PFSK-1 (cell line): ENCODE measurements at regions not wholly inside any gene's neighbourhood (a gene's known extent, or its start where the extent isn't known, plus 50 kb on each side); places are given as distances from the start of the nearest gene placed in this dataset.

Experiments
- FOXP2 ChIP-seq: optimal IDR thresholded peaks from 2 replicates; pipeline ENCODE3; 2011; ENCODE audit warnings: borderline replicate concordance, control low read depth, inconsistent platforms; ENCODE audit not compliant: insufficient read depth; ENCODE audit errors: extremely low read length, extremely low read depth
- POLR2AphosphoS5 ChIP-seq: IDR thresholded peaks from 2 replicates; pipeline ENCODE4 v1.6.1; 2012; ENCODE audit warnings: low read depth, mild to moderate bottlenecking, control low read depth, low read length, moderate library complexity
- SIN3A ChIP-seq: IDR thresholded peaks from 2 replicates; pipeline ENCODE4 v1.6.1; 2012; ENCODE audit warnings: mild to moderate bottlenecking, low read length, moderate library complexity, borderline replicate concordance; ENCODE audit not compliant: insufficient read depth
- TAF1 ChIP-seq: IDR thresholded peaks from 2 replicates; pipeline ENCODE4 v1.6.1; 2012; ENCODE audit warnings: low read length, control low read depth, borderline replicate concordance; ENCODE audit not compliant: insufficient read depth
- TF ChIP-seq, protein P1 (sequence below), 2 experiments: IDR thresholded peaks; 2 replicates each; pipeline versions ENCODE4 v1.6.1 to v1.8.0; 2011 to 2012; ENCODE audit warnings: low read depth in 2 of 2, low read length in 2 of 2, control low read depth in 1 of 2, inconsistent platforms in 1 of 2, mild to moderate bottlenecking in 1 of 2, moderate library complexity in 1 of 2; ENCODE audit not compliant: insufficient read depth in 1 of 2

DNA sequence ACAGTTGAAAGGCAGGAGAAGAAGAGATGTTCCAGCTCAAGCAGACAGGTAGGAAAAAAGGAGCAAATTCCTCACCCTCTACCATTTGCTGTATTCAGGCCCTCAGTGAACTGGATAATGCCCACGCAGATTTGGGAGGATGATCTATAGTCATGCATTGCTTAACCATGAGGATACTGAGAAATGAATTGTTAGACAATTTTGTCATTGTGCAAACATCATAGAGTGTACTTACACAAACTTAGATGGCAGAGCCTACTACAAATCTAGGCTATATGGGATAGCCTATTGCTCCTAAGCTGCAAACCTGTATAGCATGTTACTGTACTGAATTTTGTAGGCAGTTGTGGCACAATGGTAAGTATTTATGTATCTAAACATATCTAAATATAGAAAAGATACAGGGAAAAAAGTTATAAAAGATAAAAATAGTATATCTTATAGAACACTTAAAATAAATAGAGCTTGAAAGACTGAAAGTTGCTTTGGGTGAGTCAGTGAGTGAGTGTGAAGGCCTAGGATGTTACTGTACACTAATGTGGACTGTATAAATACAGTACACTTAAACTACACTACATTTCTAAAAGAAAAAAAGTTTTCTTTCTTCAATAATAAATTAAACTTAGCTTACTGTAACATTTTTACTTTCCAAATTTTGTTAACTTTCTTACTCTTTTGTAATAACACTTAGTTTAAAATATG is 672.3 kb downstream of the UTRN start:
- no peak for TF ChIP-seq TAF1

DNA sequence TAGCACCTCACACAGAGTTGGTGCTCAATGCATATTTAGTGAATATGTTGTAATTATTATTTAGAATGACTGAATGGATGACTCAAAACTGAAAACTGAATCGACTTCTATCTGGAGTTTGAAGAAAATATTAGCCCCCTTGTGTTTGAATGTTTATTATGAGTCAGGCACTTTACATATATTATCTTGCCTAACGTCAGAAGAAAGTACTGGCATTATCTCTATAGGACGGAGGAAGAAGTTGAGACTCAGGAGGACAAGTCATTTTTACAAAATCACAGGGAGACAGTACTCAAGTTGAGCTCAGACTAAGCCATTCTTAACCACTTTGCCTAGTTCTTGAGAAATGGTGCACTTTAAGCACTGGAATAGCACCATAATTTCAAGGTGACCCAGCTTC is 684.0 kb downstream of the UTRN start:
- TF ChIP-seq SIN3A (no peak), POLR2AphosphoS5 (no peak), TAF1 (no peak), FOXP2 (no peak)
- TF ChIP-seq, protein P1, sequence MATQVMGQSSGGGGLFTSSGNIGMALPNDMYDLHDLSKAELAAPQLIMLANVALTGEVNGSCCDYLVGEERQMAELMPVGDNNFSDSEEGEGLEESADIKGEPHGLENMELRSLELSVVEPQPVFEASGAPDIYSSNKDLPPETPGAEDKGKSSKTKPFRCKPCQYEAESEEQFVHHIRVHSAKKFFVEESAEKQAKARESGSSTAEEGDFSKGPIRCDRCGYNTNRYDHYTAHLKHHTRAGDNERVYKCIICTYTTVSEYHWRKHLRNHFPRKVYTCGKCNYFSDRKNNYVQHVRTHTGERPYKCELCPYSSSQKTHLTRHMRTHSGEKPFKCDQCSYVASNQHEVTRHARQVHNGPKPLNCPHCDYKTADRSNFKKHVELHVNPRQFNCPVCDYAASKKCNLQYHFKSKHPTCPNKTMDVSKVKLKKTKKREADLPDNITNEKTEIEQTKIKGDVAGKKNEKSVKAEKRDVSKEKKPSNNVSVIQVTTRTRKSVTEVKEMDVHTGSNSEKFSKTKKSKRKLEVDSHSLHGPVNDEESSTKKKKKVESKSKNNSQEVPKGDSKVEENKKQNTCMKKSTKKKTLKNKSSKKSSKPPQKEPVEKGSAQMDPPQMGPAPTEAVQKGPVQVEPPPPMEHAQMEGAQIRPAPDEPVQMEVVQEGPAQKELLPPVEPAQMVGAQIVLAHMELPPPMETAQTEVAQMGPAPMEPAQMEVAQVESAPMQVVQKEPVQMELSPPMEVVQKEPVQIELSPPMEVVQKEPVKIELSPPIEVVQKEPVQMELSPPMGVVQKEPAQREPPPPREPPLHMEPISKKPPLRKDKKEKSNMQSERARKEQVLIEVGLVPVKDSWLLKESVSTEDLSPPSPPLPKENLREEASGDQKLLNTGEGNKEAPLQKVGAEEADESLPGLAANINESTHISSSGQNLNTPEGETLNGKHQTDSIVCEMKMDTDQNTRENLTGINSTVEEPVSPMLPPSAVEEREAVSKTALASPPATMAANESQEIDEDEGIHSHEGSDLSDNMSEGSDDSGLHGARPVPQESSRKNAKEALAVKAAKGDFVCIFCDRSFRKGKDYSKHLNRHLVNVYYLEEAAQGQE (IDR thresholded peaks at IDR 0.05; ENCODE audit: insufficient read depth in 1 of 2, low read depth in 2 of 2, low read length in 2 of 2), result no peak

DNA sequence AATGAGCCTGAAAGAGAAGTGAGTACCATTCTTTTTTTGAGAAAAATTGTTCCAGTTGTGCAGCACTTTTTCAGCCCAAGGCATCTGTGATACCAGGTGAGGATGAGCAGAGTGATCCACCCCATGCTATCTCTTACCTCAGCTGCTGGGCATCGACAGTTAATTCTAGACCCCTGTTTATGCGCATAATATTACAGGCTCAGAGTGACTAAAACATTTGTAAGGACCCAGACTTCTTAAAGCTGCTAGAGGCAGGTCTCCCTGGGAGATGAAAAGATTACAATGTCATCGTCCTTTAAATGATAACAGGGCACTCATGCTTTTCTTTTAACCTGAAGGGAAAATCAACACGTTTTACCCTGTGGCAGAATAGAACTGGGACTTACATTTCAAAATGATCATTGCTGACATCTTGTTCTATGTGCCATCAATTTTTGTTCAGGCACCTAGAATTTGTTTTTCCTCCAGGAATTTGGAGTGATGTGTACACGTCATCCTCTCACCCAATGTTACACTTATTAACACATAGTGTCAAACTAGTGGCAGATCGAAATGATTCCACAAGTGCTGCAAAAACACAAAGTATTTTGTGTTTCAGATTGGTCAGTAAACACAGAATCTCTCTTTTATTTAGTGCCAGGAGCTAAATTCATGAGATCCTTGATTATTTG is 684.6 kb downstream of the UTRN start:
- TF ChIP-seq SIN3A (no peak), TAF1 (no peak), POLR2AphosphoS5 (no peak), FOXP2 (no peak)
- TF ChIP-seq, protein P1 (IDR thresholded peaks at IDR 0.05; ENCODE audit: insufficient read depth in 1 of 2, low read depth in 2 of 2, low read length in 2 of 2), result no peak

DNA sequence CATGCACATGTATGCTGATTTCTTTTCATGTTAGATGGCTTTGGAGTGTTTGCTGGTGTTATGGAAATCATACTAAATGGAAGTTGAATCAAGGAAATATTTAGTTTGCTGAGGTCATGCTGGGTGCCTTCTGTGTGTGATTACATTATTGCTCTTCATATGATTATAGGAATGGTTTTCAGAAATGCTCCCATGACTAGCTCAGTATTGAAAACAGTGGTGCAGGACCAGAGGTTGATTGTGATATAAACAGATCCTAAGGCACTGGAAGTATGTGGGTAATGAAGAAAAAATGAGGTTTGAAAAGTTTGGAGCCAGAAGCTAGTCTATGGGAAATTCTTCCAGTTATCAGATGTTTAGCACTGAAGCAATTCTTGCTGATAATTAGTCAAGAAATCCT is 693.1 kb downstream of the UTRN start:
- no peak for TF ChIP-seq POLR2AphosphoS5
- TF ChIP-seq, protein P1 (IDR thresholded peaks at IDR 0.05; ENCODE audit: insufficient read depth in 1 of 2, low read depth in 2 of 2, low read length in 2 of 2), result no peak
- no peak for TF ChIP-seq SIN3A
- TF ChIP-seq FOXP2, result no peak
- no peak for TF ChIP-seq TAF1

DNA sequence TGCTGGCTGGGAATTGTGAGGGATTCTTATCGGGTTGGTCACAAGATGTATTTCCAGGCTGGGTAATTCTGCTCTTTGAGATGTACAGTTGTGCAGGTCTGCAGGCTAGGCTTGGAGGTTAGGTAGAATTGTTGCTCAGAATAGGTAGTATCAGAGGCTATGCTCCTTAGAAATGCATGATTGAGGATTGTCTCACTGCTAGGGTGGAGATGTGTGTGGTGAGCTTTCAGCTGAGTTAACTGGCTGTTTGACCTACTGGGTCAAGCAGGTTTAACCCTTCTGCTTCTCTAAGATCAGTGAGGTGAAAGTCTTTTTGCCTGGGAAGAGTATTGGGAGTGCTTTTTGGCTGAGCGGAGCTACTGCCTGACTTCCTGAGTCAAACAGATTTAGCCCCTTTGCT is 701.1 kb downstream of the UTRN start:
- TF ChIP-seq TAF1 (no peak), POLR2AphosphoS5 (no peak), SIN3A (no peak), FOXP2 (no peak)
- TF ChIP-seq, protein P1 (IDR thresholded peaks at IDR 0.05; ENCODE audit: insufficient read depth in 1 of 2, low read depth in 2 of 2, low read length in 2 of 2), result no peak
